Gastroesophageal sphincter (tissue), 3 donors: ENCODE measurements at regions not wholly inside any gene's neighbourhood (a gene's known extent, or its start where the extent isn't known, plus 50 kb on each side); places are given as distances from the start of the nearest gene placed in this dataset.

Experiments used
- CTCF ChIP-seq, 4 experiments: fragments of 200-600 bp in 2 of 4; fragments of 450-650 bp in 2 of 4; sonication (generic) in 1 of 4; IDR thresholded peaks; one replicate each; pipeline ENCODE4 v1.5.1; 2017 to 2019; ENCODE audit warnings: antibody characterized with exemption in 4 of 4, mild to moderate bottlenecking in 2 of 4, moderate library complexity in 2 of 4
- EP300 ChIP-seq: sonication (generic); formaldehyde crosslinking; IDR thresholded peaks from one replicate; pipeline ENCODE4 v1.6.1; 2017; ENCODE audit warnings: antibody characterized with exemption, mild to moderate bottlenecking
- POLR2A ChIP-seq, 2 donors: fragments of 450-650 bp; IDR thresholded peaks; one replicate each; pipeline ENCODE4 v1.6.1; 2017; ENCODE audit warnings: antibody characterized with exemption in 2 of 2, mild to moderate bottlenecking in 2 of 2, moderate library complexity in 1 of 2

DNA sequence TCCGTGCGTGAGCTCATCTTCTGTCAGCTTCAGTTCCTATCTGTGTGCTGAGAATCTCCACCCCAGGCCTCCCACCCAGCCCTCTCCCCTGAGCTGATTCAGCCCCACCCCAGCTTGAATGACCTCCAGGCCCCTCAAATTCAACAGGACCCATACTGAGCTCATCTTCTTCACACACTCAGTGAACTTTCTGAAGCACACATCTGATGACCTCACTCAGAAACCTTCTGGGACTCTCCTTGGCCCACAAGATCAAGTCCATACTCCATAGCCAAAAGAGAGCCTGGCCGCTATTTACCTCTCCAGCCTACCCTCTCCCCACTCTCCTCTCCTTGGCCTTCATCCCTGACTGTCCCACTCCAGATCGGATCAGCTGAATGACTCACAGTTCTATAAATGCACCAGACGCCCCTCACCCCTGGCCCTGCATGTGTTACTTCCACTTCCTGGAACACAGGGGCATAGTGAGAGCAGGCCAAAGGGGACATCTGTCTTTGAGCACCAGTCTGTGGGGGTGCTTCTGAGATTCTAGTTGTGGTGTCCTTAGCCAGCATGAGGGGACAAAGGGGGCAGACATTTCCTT, 62.5 kb downstream of the PJA1 start:
- TF ChIP-seq EP300 (no peak), CTCF (IDR thresholded peaks at IDR 0.05) (no peak), POLR2A (IDR thresholded peaks at IDR 0.05) (no peak)
